ENCODE measurements at regions not wholly inside any gene's neighbourhood (a gene's known extent, or its start where the extent isn't known, plus 50 kb on each side); places are given as distances from the start of the nearest gene placed in this dataset.

DNA sequence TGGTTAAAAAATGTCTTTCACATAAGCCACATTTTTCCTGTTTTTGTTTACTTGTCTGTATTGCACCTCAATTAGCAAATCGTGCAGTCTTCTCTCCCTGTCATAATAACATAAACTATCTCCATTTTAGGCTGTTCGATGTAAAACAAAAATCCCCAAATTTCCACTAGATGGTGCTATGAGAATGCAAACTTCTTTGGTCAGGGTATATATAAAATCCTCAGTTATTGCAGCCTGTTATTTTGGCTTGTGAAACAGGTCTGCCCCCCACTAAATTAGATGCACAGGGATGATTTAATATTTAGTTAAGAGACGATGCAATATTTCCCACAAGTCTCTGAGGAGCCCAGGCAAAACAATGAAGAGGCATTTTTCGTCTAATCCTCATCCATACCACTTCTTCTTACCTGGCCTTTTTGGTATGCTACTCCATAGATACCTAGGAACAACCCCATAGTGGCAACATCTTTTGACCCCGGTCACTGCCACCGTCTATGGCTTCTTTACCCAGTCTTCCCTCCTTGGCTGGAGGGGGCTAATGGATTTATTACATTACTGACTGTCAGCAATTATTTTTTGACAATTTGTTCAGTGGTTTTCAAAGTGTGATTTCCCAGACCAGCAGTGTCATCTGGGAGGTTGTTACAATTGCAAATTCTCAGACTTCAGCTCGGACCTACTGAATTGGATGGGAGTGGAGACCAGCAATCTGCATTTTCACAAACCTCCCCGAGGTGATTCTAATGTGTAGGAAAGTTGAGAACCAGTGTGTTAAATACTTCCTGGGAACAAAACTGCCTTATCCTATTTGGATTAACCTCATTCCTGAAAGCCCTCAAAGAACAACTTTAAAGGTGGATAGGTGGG, 117.4 kb upstream of the CWC22 start:
- no peaks in the 10 kb centered on the region for H3K79me1 ChIP-seq (ENCODE audit: low read depth in 1 of 2, low read length in 2 of 2)
- no peak overlapping the region; the same call in 1 of the 2 replicates for H2BK20ac ChIP-seq (ENCODE audit: low read depth, low read length)
- H3K4me1 ChIP-seq (ENCODE audit: control insufficient read depth, insufficient read depth, low read length) = 0 out of 2 replicates have a peak, but pooled peaks cover 2% of the 10 kb centered on the region
- H3K23ac ChIP-seq (ENCODE audit: low read depth, low read length) = no peak overlapping the region
- no peak overlapping the region for H2AK9ac ChIP-seq (replicated peaks; ENCODE audit: low read depth, low read length, poor library complexity)
- no peak overlapping the region for H2BK15ac ChIP-seq (ENCODE audit: low read depth, low read length)
- ATAC-seq (ENCODE audit: low read depth) (peak; percentile 55), DNase-seq (peak; percentile 67)
- no peaks in the 10 kb centered on the region for H3K9me1 ChIP-seq (ENCODE audit: insufficient read depth, low read length)
- ChIA-PET CTCF (interaction anchor here (0.9 to 1.6 kb wide), 10 partner anchors 18 to 1615 kb away, joined by 3 to 8 read pairs (median 4); no protein-coding TSS in a partner anchor), POLR2A (ENCODE audit: unreplicated experiment) (no interaction called here)
- dilution Hi-C loops (cut with HindIII; ENCODE audit: low sequenced_read_pairs, unreplicated experiment) = no loop called here
- no peak overlapping the region for H3K14ac ChIP-seq (replicated peaks; ENCODE audit: low read depth, low read length)
- 0 out of 2 replicates have a peak overlapping the region, but pooled peaks have one; percentile 7 for H2BK120ac ChIP-seq (ENCODE audit: low read depth, low read length)
- WGBS, 2 experiments (ENCODE audit: extremely low coverage in 2 of 2, insufficient read length in 1 of 2) = no CpG with 5 or more reads among the region's 8 CpGs
- H2BK5ac ChIP-seq (ENCODE audit: low read depth, low read length, poor library complexity, severe bottlenecking) = no peak overlapping the region
- no peaks in the 10 kb centered on the region for H3K9me3 ChIP-seq (ENCODE audit: control insufficient read depth, insufficient read depth, low read length)
- H3K56ac ChIP-seq (ENCODE audit: extremely low read depth, insufficient read depth, low read length) = no peak overlapping the region
- H2AK5ac ChIP-seq (ENCODE audit: low read depth, low read length) = no peak overlapping the region
- H4K5ac ChIP-seq (ENCODE audit: low read depth, low read length) = no peak overlapping the region
- no peaks in the 10 kb centered on the region for H3K27me3 ChIP-seq (ENCODE audit: control insufficient read depth, insufficient read depth, low read length)
- H3K27ac ChIP-seq (ENCODE audit: insufficient read depth, low read length) = no peak overlapping the region
- H4K8ac ChIP-seq (ENCODE audit: low read depth in 2 of 2, low read length in 2 of 2) = no peak overlapping the region
- in situ Hi-C loops (cut with MboI; ENCODE audit: low sequenced_read_pairs) = loop anchor here (5.0 to 10.0 kb wide), 6 partner anchors 860 to 1770 kb away; partner anchors contain the start of genes ITPRID2 and UBE2E3
- no peak overlapping the region; the same call in 1 of the 2 replicates for H3K4ac ChIP-seq (ENCODE audit: low read depth, low read length)
- H4K91ac ChIP-seq (ENCODE audit: insufficient read depth, low read depth, low read length) = no peak overlapping the region
- H3K36me3 ChIP-seq (ENCODE audit: control insufficient read depth, insufficient read depth, low read length) = no peaks in the 10 kb centered on the region
- no peak overlapping the region for H3K4me2 ChIP-seq (ENCODE audit: low read depth, low read length)
- no TSS peak for BruUV-seq (replicated peaks)
- H3K9ac ChIP-seq (ENCODE audit: low read depth, low read length) = no peak overlapping the region
- H3K4me3 ChIP-seq (ENCODE audit: insufficient read depth, low read depth, low read length) = no peak overlapping the region
- no peaks in the 10 kb centered on the region for H4K20me1 ChIP-seq (ENCODE audit: insufficient read depth, low read length)
- intact Hi-C loops (cut with micrococcal nuclease) = loop anchor here (1.0 to 10.0 kb wide), 9 partner anchors 118 to 1770 kb away; partner anchors contain the start of genes ITGA4, ITPRID2 and UBE2E3
- TF ChIP-seq, protein P1, sequence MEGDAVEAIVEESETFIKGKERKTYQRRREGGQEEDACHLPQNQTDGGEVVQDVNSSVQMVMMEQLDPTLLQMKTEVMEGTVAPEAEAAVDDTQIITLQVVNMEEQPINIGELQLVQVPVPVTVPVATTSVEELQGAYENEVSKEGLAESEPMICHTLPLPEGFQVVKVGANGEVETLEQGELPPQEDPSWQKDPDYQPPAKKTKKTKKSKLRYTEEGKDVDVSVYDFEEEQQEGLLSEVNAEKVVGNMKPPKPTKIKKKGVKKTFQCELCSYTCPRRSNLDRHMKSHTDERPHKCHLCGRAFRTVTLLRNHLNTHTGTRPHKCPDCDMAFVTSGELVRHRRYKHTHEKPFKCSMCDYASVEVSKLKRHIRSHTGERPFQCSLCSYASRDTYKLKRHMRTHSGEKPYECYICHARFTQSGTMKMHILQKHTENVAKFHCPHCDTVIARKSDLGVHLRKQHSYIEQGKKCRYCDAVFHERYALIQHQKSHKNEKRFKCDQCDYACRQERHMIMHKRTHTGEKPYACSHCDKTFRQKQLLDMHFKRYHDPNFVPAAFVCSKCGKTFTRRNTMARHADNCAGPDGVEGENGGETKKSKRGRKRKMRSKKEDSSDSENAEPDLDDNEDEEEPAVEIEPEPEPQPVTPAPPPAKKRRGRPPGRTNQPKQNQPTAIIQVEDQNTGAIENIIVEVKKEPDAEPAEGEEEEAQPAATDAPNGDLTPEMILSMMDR (conservative IDR thresholded peaks at IDR 0.05; ENCODE audit: low read depth, low read length) = peak; percentile 73
- TF ChIP-seq RCOR1 (IDR thresholded peaks at IDR 0.05; ENCODE audit: insufficient replicate concordance, low read length) (no peak), MAFK (IDR thresholded peaks at IDR 0.05; ENCODE audit: low read depth, low read length) (no peak), POLR2A (IDR thresholded peaks at IDR 0.05; ENCODE audit: low read depth, low read length) (0 out of 2 replicates have a peak, but pooled peaks have one; percentile 28), SMC3 (IDR thresholded peaks at IDR 0.05; ENCODE audit: low read depth, low read length) (peak; percentile 58), CEBPB (IDR thresholded peaks at IDR 0.05; ENCODE audit: low read depth, low read length) (0 out of 2 replicates have a peak, but pooled peaks have one; percentile 10), RAD21 (IDR thresholded peaks at IDR 0.05; ENCODE audit: low read length) (peak; percentile 79)
- TF ChIP-seq, protein P2, sequence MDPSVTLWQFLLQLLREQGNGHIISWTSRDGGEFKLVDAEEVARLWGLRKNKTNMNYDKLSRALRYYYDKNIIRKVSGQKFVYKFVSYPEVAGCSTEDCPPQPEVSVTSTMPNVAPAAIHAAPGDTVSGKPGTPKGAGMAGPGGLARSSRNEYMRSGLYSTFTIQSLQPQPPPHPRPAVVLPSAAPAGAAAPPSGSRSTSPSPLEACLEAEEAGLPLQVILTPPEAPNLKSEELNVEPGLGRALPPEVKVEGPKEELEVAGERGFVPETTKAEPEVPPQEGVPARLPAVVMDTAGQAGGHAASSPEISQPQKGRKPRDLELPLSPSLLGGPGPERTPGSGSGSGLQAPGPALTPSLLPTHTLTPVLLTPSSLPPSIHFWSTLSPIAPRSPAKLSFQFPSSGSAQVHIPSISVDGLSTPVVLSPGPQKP (IDR thresholded peaks at IDR 0.05; ENCODE audit: borderline replicate concordance, low read depth, low read length) = no peak
- TF ChIP-seq, protein P3, sequence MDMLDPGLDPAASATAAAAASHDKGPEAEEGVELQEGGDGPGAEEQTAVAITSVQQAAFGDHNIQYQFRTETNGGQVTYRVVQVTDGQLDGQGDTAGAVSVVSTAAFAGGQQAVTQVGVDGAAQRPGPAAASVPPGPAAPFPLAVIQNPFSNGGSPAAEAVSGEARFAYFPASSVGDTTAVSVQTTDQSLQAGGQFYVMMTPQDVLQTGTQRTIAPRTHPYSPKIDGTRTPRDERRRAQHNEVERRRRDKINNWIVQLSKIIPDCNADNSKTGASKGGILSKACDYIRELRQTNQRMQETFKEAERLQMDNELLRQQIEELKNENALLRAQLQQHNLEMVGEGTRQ (IDR thresholded peaks at IDR 0.05; ENCODE audit: low read depth, low read length) = no peak
- H3K18ac ChIP-seq (ENCODE audit: low read depth, low read length) = no peak overlapping the region
- H2AFZ ChIP-seq (replicated peaks; ENCODE audit: low read length, poor library complexity) = no peak overlapping the region
